Neuronal stem cell (in vitro differentiated cells): ENCODE measurements at regions not wholly inside any gene's neighbourhood (a gene's known extent, or its start where the extent isn't known, plus 50 kb on each side); places are given as distances from the start of the nearest gene placed in this dataset.

Experiments used
- DNase-seq: peaks from one replicate; pipeline ENCODE4 v3.0.0-alpha.2; 2013; ENCODE audit warnings: low spot score
- H2AFZ ChIP-seq: one replicate; pipeline ENCODE4 v1.6.1; 2013; ENCODE audit warnings: mild to moderate bottlenecking, low read length, inconsistent platforms
- H2AK5ac ChIP-seq: 2 replicates; pipeline ENCODE4 v1.6.1; 2013; ENCODE audit warnings: low read depth, mild to moderate bottlenecking, inconsistent platforms, low read length, moderate library complexity, mixed read lengths
- H2BK120ac ChIP-seq: 2 replicates; pipeline ENCODE4 v1.6.1; 2013; ENCODE audit warnings: low read depth, mild to moderate bottlenecking, inconsistent platforms, low read length, moderate library complexity, mixed read lengths
- H2BK12ac ChIP-seq: one replicate; pipeline ENCODE4 v1.6.1; 2013; ENCODE audit warnings: low read length, inconsistent platforms
- H2BK15ac ChIP-seq: 2 replicates; pipeline ENCODE4 v1.6.1; 2013; ENCODE audit warnings: mild to moderate bottlenecking, low read length, inconsistent platforms, mixed read lengths
- H2BK5ac ChIP-seq: one replicate; pipeline ENCODE4 v1.6.1; 2013; ENCODE audit warnings: inconsistent platforms, mild to moderate bottlenecking, low read length, moderate library complexity
- H3K14ac ChIP-seq: one replicate; pipeline ENCODE4 v1.6.1; 2013; ENCODE audit warnings: low read length, inconsistent platforms
- H3K18ac ChIP-seq: 2 replicates; pipeline ENCODE4 v1.6.1; 2013; ENCODE audit warnings: low read length, inconsistent platforms
- H3K23ac ChIP-seq: 2 replicates; pipeline ENCODE4 v1.6.1; 2013; ENCODE audit warnings: low read depth, mild to moderate bottlenecking, mixed read lengths, low read length, inconsistent platforms; ENCODE audit not compliant: poor library complexity
- H3K27ac ChIP-seq: replicated peaks from 3 replicates; pipeline ENCODE4 v1.5.1; 2013; ENCODE audit warnings: low read length, inconsistent platforms
- H3K27me3 ChIP-seq, 3 experiments: 2 replicates each; pipeline ENCODE4 v1.6.1; 2013; ENCODE audit warnings: low read length in 3 of 3, mild to moderate bottlenecking in 2 of 3, inconsistent platforms in 1 of 3, low read depth in 1 of 3, mixed read lengths in 1 of 3, moderate library complexity in 1 of 3; ENCODE audit not compliant: control insufficient read depth in 3 of 3, insufficient read depth in 3 of 3
- H3K36me3 ChIP-seq, 2 donors: replicated peaks in 1 of 2; 2 replicates each; pipeline ENCODE4 v1.6.1; 2013; ENCODE audit warnings: low read length in 2 of 2; ENCODE audit not compliant: control insufficient read depth in 2 of 2, insufficient read depth in 2 of 2
- H3K4ac ChIP-seq: 2 replicates; pipeline ENCODE4 v1.6.1; 2013; ENCODE audit warnings: inconsistent platforms, mild to moderate bottlenecking, low read length, moderate library complexity
- H3K4me1 ChIP-seq, 2 donors: 1 replicate in 1 of 2; 2 replicates in 1 of 2; pipeline ENCODE4 v1.6.1; 2013; ENCODE audit warnings: low read length in 2 of 2, low read depth in 1 of 2; ENCODE audit not compliant: control insufficient read depth in 2 of 2, insufficient read depth in 1 of 2
- H3K4me2 ChIP-seq: one replicate; pipeline ENCODE4 v1.6.1; 2013; ENCODE audit warnings: mild to moderate bottlenecking, low read length, inconsistent platforms; ENCODE audit not compliant: insufficient read depth, poor library complexity, severe bottlenecking
- H3K4me3 ChIP-seq, 2 donors: 2 replicates each; pipeline ENCODE4 v1.5.1; 2013; ENCODE audit warnings: low read length in 2 of 2, mild to moderate bottlenecking in 2 of 2, inconsistent platforms in 1 of 2, moderate library complexity in 1 of 2
- H3K79me1 ChIP-seq: one replicate; pipeline ENCODE4 v1.6.1; 2013; ENCODE audit warnings: low read depth, mild to moderate bottlenecking, inconsistent platforms, low read length, moderate library complexity
- H3K9ac ChIP-seq: one replicate; pipeline ENCODE4 v1.6.1; 2013; ENCODE audit warnings: mild to moderate bottlenecking, low read depth, low read length, inconsistent platforms; ENCODE audit not compliant: poor library complexity
- H3K9me3 ChIP-seq, 2 donors: replicated peaks in 1 of 2; 2 replicates each; pipeline versions ENCODE3 to v1.6.1; 2013; ENCODE audit warnings: low read length in 2 of 2, mild to moderate bottlenecking in 2 of 2, inconsistent platforms in 1 of 2, low read depth in 1 of 2, mixed read lengths in 1 of 2, moderate library complexity in 1 of 2; ENCODE audit not compliant: control insufficient read depth in 2 of 2, insufficient read depth in 1 of 2
- H4K8ac ChIP-seq: one replicate; pipeline ENCODE4 v1.6.1; 2013; ENCODE audit warnings: low read depth, mild to moderate bottlenecking, inconsistent platforms, low read length, moderate library complexity
- H4K91ac ChIP-seq: one replicate; pipeline ENCODE4 v1.6.1; 2013; ENCODE audit warnings: low read length, low read depth, mild to moderate bottlenecking, inconsistent platforms; ENCODE audit not compliant: poor library complexity
- WGBS, 2 donors: extraction: QIAGEN DNeasy Blood & Tissue Kit; methylation state at CpG; one replicate each; pipeline ENCODE4 v1.1.7; 2013; ENCODE audit warnings: missing lambda C conversion rate in 2 of 2, mixed read lengths in 1 of 2; ENCODE audit not compliant: insufficient read length in 2 of 2, insufficient replicate concordance in 1 of 2; ENCODE audit errors: extremely low coverage in 2 of 2; 5-methylcytosine and 5-hydroxymethylcytosine counted together

- no peaks in the 10 kb centered on the region for H3K4me1 ChIP-seq
- DNase-seq, result no peak
- H2AFZ ChIP-seq, result no peak overlapping the region
- H3K9ac ChIP-seq, result no peak overlapping the region
- H2AK5ac ChIP-seq, result no peak overlapping the region
- H3K27ac ChIP-seq, result no peak overlapping the region
- WGBS, 2 donors, result 89% methylated on average over 1 of the region's 1 CpG; no CpG with 5 or more reads in 1 of the 2 donors
- no peak overlapping the region for H4K91ac ChIP-seq
- no peak overlapping the region for H3K23ac ChIP-seq
- no peak overlapping the region for H3K18ac ChIP-seq
- no peaks in the 10 kb centered on the region for H3K27me3 ChIP-seq
- no peak overlapping the region for H3K14ac ChIP-seq
- no peak overlapping the region for H2BK12ac ChIP-seq
- H3K4me2 ChIP-seq, result no peak overlapping the region
- no peaks in the 10 kb centered on the region for H3K9me3 ChIP-seq
- H2BK15ac ChIP-seq, result no peak overlapping the region
- H3K79me1 ChIP-seq, result peaks cover 2% of the 10 kb centered on the region
- H3K4me3 ChIP-seq, result no peak overlapping the region
- H2BK120ac ChIP-seq, result no peak overlapping the region
- no peak overlapping the region for H2BK5ac ChIP-seq
- no peak overlapping the region for H3K4ac ChIP-seq
- no peak overlapping the region for H4K8ac ChIP-seq
- no peaks in the 10 kb centered on the region for H3K36me3 ChIP-seq
Observed at GRCh38 chr5:18379189-18379588, 744.9 kb downstream of the TAF11L14 start.

- no peak overlapping the region for H2BK12ac ChIP-seq
- H2AFZ ChIP-seq, result no peak overlapping the region
- H4K91ac ChIP-seq, result no peak overlapping the region
- H3K14ac ChIP-seq, result no peak overlapping the region
- no peak overlapping the region for H3K4me2 ChIP-seq
- no peaks in the 10 kb centered on the region for H3K9me3 ChIP-seq
- no peak overlapping the region for H4K8ac ChIP-seq
- DNase-seq, result no peak
- H3K79me1 ChIP-seq, result peaks cover 2% of the 10 kb centered on the region
- H3K27ac ChIP-seq, result no peak overlapping the region
- no peaks in the 10 kb centered on the region for H3K27me3 ChIP-seq
- H3K36me3 ChIP-seq, result no peaks in the 10 kb centered on the region
- no peak overlapping the region for H3K18ac ChIP-seq
- no peak overlapping the region for H3K9ac ChIP-seq
- no peak overlapping the region for H2AK5ac ChIP-seq
- no peak overlapping the region for H2BK15ac ChIP-seq
- no peaks in the 10 kb centered on the region for H3K4me1 ChIP-seq
- H3K4me3 ChIP-seq, result no peak overlapping the region
- no peak overlapping the region for H2BK5ac ChIP-seq
- WGBS, 2 donors, result no CpG with 5 or more reads among the region's 2 CpGs
- H3K4ac ChIP-seq, result no peak overlapping the region
- H3K23ac ChIP-seq, result no peak overlapping the region
- no peak overlapping the region for H2BK120ac ChIP-seq
Observed at GRCh38 chr5:18380729-18381362, 746.6 kb downstream of the TAF11L14 start.

GRCh38 chr5:18393565-18394442 lies 759.5 kb downstream of the TAF11L14 start:
- peak overlapping the region; percentile 33 for H2BK15ac ChIP-seq
- no peak overlapping the region for H3K4me2 ChIP-seq
- no peak overlapping the region for H3K14ac ChIP-seq
- no CpG with 5 or more reads among the region's 17 CpGs for WGBS, 2 donors
- no peaks in the 10 kb centered on the region for H3K9me3 ChIP-seq
- peak overlapping the region; percentile 11 for H3K18ac ChIP-seq
- DNase-seq, result peak; percentile 85
- no peaks in the 10 kb centered on the region for H3K36me3 ChIP-seq
- H2AFZ ChIP-seq, result peak overlapping the region; percentile 84
- no peak overlapping the region for H4K91ac ChIP-seq
- H3K27me3 ChIP-seq, result no peaks in the 10 kb centered on the region
- no peaks in the 10 kb centered on the region for H3K79me1 ChIP-seq
- H3K4me3 ChIP-seq, result no peak overlapping the region
- no peak overlapping the region for H3K23ac ChIP-seq
- H2BK12ac ChIP-seq, result no peak overlapping the region
- no peak overlapping the region for H2BK120ac ChIP-seq
- no peak overlapping the region for H4K8ac ChIP-seq
- H3K9ac ChIP-seq, result no peak overlapping the region
- no peak overlapping the region for H3K4ac ChIP-seq
- no peak overlapping the region for H3K27ac ChIP-seq
- no peak overlapping the region for H2AK5ac ChIP-seq
- H2BK5ac ChIP-seq, result no peak overlapping the region
- H3K4me1 ChIP-seq, result peaks cover 11 to 17% of the 10 kb centered on the region in 2 donors

GRCh38 chr5:18394443-18394804 lies 760.2 kb downstream of the TAF11L14 start:
- H3K4ac ChIP-seq, result no peak overlapping the region
- H4K91ac ChIP-seq, result no peak overlapping the region
- WGBS, 2 donors, result no CpG with 5 or more reads among the region's 4 CpGs
- H2BK12ac ChIP-seq, result no peak overlapping the region
- no peak for DNase-seq
- no peak overlapping the region for H3K4me2 ChIP-seq
- no peaks in the 10 kb centered on the region for H3K9me3 ChIP-seq
- peaks cover 7 to 13% of the 10 kb centered on the region in 2 donors for H3K4me1 ChIP-seq
- H2BK5ac ChIP-seq, result no peak overlapping the region
- H2BK15ac ChIP-seq, result no peak overlapping the region
- no peak overlapping the region for H2BK120ac ChIP-seq
- no peak overlapping the region for H3K9ac ChIP-seq
- no peaks in the 10 kb centered on the region for H3K79me1 ChIP-seq
- H2AFZ ChIP-seq, result peak overlapping the region; percentile 84
- H3K14ac ChIP-seq, result no peak overlapping the region
- H3K23ac ChIP-seq, result no peak overlapping the region
- H2AK5ac ChIP-seq, result no peak overlapping the region
- no peak overlapping the region for H3K4me3 ChIP-seq
- H3K27me3 ChIP-seq, result no peaks in the 10 kb centered on the region
- no peak overlapping the region for H3K18ac ChIP-seq
- H3K27ac ChIP-seq, result no peak overlapping the region
- H4K8ac ChIP-seq, result no peak overlapping the region
- no peaks in the 10 kb centered on the region for H3K36me3 ChIP-seq
